Frontal cortex (tissue), 3 donors: ENCODE measurements at regions not wholly inside any gene's neighbourhood (a gene's known extent, or its start where the extent isn't known, plus 50 kb on each side); places are given as distances from the start of the nearest gene placed in this dataset.

Experiments used
- DNase-seq, 2 donors: peaks; one replicate each; pipeline ENCODE4 v3.0.0; 2012; ENCODE audit warnings: low spot score in 2 of 2
- FAIRE-seq: peaks from 2 replicates; lab custom pipeline; 2012; peaks lifted over from hg19 to GRCh38; lab: Jason Lieb, UNC
- donor health status: control.
- donor health status: control.
- donor health status: control.

DNA sequence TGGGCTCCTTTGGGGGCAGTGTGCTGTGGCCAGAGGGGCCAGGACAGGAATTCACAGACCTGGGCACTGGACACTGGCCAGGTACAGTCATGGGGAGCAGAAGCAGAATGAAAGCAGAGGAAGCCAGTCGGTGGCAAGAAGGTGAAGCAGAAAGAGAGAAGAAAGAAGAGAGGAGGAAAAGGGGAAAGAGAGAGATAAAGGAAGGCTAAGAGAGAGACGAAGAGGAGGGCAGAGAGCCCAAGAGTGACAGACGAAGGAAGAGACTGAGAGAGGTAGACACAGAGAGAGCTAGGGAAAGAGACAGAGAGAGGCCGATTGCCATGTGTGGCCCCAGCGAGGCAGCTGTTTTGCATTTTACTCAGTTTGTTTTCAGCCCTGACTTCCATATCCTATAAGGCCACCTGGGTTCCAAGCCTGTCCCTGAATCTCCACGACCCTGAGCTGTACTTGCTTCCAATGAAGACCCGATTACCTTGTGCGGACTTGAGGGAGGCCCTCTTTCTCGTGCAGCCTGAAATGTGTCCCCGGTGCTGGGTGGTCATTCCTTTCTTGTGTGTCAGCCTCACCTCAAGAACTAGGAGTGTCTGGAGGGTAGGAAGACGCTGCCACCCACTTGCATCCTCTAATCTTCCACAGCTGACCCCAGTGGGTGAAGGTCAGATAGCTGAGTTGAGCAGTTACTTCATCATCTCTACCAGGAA, 73.9 kb downstream of the LSM3 start:
- DNase-seq (no peak), FAIRE-seq (no peak)

DNA sequence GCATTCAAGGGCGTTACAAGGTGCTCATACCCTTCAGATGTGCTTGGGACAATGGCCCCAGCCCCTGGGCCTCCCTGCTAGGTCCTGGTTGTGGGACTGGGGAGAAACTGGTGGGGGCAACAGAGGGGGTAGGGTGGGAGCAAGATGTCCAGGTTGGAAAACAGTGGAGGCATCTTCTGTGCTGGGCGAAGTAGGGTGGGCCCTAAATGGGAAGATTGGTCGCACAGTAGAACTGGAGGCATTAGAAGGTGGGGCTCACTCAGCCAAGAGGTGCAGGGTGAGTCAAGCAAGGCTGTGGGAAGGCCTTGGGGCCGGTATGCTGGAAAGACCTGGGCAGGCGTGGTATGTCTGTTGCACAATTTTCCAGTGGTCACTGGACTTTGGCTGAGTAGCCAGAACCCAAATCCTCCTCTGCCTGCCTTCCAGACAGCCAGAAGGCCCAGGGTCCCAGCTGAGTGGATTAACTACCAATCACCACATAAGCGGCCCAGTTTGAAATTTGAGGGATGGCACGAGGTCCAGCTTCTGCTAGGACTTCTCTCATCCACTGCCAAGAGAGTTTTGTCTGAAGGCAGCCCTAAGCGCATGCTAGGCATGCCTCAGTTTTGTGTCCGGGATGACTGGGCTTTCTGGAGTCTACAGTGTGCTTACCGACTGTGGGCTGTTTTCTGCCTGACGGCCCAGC, 74.5 kb downstream of the LSM3 start:
- FAIRE-seq (no peak), DNase-seq (no peak)

DNA sequence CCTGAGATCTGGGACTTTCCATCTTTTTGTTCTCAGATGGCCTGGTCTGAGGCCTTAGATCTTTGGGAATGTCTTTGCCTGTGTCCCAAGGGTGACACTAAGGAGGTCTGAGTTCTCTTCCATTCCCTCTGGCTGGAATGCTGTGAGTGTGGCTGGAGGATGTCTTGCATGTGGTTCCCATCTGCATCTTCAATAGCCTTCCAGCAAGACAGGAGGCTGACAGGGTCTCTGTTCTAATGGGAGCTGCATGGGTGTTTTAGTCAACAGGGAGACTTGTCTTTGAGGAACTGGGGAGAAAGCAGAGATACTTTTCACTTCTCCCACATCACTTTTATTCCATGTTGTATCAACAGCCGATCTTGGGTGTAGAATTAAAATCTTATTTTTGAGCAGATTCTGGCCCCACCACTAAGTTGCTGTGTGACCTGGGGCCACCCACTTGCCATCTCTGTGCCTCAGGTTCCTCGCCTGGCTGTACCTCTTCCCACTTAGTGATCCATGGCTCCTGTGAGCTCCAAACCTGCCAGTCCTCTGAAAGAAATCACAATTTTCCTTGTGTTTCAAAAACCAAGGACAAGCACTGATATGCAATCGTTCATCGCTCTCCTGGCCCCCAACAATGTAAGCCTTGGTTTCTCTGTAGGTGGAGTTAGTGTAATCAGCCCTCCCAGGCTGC, 75.2 kb downstream of the LSM3 start:
- DNase-seq (no peak), FAIRE-seq (no peak)

DNA sequence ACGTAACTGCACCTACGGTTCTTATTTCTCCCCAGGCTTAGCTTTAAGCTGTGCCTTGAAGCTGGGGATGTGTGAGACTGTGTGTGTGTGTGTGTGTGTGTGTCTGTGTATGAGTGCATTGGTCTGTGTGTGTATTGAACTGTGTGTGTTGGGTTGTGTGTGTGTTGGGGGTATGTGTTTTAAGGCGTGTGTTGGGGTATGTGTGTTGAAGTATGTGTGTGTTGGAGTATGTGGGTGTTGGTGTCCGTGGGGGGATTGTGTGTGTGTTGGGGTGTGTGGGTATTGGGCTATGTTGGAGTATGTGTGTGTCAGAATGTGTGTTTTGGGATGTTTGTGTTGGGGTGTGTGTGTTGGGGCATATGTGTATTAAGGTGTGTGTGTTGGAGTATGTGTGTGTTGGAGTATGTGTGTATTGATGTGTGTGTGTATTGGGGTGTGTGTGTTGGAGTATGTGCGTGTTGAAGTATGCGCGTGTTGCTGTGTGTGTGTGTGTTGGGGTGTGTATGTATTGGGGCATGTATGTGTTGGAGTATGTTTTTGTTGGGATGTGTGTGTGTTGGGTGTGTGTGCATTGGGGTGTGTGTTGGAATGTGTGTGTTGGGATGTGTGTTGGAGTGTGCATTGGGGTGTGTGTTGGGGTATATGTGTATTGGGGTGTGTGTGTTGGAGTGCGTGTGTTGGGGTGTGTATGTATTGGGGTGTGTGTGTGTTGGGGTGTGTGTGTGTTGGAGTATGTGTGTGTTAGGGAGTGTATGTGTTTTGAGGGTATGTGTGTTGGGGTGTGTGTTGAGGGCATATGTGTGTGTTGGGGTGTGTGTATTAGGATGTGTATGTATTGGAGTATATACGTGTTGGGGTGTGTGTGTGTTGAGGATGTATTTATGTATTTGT, 76.4 kb downstream of the LSM3 start:
- FAIRE-seq (no peak), DNase-seq (no peak)

DNA sequence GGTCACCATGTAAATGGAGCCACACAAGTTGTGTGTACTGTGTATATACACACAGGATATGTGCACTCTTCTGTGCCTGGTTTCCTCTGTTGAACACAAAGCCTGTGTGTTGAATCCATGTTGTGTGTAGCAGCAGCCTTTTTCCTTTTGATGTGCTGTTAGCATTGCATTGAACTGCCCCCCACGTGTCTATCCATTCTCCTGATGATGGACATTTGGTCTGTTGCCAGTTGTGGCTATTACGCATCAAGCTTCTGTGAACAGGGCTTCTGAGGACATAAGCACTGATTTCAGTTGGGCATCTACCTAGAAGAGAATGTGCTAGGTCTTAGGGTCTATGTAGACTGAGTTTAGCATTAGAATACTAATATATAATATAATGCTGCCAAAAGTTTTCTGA, 77.4 kb downstream of the LSM3 start:
- DNase-seq: no peak
- FAIRE-seq: no peak

DNA sequence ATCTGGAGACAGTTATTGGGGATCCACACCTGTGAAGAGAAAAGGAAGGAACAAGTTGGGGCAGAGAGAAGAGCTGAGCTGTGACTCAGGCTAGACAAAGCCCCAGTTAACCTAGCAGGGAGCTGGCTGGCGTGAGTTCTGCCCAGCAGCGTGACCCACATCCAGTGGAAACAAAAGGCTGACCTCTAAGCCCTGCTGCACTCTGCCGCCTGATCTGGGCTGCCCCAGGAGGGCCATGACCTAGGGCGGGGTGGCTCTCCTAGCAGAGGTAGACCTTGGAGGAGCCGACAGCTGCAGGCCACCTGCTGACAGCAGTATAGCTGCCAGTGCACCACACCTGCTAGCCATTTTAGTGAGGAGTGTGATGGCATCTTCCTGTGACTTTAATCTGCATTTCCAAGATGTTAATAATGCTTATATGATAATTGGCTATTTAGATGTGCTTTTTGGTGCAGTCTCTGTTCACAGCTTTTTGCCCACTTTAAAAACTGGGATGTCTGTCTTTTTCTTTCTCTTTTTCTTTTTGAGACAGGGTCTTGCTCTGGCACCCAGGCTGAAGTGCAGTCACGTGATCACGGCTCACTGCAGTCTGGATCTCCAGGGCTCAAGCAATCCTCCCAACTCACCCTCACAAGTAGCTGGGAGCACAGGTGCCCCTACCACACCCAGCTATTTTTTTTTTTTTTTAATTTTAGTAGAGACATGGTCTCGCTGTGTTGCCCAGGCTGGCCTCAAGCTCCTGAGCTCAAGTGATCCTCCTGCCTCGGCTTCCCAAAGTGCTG, 78.1 kb downstream of the LSM3 start:
- DNase-seq (no peak), FAIRE-seq (no peak)

DNA sequence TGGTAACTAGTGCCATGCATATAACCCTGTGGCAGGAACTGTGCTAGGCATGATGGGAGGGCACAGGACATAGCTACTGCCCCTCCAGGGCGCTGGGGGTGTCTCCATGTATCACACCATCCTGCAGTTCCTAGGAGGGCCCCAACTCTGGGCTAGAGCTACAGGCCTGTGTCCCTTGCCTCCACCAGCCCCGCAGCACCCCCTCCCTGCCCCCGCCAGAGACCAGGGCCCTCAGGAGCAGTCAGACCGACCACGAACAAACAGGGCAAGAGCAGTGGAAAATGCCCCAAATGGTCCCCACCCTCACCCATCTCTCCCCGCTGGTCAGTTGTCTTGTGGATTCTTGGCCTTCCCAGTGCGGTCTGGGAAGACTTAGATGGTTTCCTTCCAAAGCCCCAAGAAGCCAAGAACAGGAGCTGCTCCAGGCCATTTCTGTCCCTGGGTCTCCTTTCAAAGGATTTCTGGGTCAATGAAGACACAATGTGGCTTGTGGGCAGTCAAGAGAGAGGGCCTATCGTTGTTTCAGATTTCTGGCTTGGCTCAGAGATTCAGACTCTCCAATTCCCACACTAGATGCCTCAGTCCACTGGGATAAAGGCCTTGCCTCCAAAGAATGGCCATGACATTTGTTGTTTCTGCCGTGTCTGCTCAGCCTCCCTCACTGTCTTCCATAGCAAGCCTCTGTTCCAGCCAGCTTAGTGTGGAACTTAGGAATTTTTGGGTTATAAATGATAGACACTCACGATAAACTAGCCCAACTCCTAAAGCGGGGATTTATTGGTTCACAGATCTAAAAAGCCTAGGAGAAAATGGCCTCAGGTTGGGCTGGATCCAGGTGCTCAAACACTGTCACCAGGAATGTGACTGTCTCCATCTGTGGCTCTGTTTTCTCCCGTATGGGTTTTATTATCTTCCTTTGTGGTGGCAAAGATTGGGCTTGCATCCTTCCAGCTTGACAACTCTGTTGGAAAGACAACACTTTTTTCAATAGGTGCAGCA, 80.6 kb downstream of the LSM3 start:
- no peak for FAIRE-seq
- DNase-seq: no peak

DNA sequence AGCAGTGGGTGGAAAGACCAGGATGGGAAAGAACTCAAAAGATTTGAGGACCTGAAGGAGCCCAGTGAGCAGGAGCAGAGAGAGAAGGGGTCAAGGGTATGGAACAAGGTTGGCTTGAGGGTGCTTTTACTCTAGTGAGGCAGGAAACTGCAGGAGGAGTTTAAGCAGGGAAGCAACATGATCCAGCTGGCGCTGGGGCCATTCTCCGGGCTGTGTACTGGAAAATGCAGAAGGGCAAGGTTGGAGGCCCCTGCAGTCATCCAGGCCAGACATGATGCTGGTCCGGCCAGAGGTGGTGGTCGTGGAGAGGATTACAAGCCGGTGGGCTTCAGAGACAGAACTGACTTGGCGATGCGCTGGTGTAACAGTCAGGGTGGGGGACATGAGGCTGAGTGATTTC, 81.8 kb downstream of the LSM3 start:
- DNase-seq (no peak), FAIRE-seq (no peak)

DNA sequence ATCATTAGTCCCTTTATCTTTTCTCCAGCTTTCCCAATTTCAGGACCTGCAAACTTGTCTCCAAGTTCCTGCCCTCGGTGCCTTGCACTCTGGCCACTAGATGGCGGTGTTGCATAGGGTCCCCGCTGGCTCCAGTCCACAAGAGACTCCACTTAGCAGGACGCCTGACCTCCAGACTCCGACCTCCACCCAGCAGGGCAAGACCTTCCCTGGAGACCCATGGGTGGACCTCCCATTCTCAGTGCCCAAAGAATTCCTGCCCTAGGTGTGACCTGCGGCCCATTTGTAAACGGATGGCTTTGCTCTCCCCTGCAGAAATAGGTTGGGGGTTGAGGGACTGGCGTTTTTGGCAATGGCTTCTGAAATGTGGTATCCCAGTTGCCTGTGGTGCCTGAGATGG, 82.6 kb downstream of the LSM3 start:
- FAIRE-seq: no peak
- DNase-seq: peak; percentile 64 to 79

DNA sequence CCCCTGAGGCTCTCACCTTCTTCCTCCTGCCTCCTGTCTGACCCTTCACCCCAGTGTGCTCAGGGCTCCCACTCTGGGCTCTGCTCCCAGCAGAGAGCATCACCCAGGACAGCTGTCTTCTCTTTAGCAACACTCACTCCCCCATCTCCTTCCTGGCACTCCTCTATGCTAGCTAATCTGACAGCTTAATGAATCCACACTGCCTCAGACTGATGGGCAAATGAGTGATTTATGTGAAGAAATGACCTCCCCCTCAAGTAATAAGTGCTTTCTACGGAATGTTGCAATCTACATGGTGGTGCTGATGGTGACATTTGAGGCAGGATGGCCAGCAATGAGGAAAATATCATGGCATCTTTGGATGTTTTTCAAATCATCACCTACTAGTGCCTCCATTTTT, 83.6 kb downstream of the LSM3 start:
- no peak for FAIRE-seq
- no peak for DNase-seq

DNA sequence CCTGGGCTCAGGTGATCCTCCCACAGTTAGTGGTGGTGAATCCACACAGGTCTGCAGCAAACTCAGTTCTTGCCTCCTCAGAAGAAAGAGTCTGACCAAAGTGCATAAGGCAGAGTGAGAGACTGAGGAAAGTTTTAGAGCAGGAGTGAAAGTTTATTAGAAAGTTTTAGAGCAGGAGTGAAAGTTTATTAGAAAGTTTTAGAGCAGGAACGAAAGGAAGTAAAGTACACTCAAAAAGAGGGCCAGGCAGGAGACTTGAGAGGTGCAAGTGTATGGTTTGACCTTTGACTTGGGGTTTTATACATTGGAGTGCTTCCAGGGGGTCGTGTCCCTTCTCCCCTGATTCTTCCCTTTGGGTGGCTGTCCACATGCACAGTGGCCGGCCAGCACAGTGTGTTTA, 84.2 kb downstream of the LSM3 start:
- FAIRE-seq (no peak), DNase-seq (no peak)

DNA sequence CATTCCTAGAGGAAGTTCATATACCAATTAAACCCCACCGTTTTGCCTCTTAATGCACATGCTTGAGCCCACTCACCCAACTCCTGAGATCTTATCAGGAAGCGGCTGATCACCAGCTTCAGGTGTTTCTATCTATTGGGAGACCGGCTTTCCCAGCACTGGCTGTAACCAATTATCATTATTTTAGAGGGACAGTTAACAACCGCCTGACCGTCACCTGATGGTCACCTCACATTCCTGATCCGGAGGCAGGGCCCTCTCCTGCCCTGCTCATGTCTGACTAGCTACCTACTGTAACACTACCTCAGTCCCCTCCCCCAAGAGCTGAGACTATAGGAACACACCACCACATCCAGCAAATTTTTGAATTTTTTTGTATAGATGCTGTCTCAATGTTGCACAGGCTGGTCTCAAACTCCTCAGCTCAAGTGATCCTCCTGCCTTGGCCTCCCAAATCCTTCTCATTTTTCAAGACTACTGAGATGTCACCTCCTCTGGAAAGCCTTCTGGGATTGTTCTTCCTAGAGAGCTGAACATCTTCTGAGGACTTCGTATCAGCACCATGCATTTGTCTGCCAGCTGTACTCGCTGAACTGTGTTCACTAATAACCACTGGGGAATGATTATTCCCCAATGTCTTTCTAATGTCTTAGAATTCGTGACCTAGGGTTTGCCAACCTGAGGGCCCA, 84.8 kb downstream of the LSM3 start:
- FAIRE-seq: no peak
- no peak for DNase-seq

DNA sequence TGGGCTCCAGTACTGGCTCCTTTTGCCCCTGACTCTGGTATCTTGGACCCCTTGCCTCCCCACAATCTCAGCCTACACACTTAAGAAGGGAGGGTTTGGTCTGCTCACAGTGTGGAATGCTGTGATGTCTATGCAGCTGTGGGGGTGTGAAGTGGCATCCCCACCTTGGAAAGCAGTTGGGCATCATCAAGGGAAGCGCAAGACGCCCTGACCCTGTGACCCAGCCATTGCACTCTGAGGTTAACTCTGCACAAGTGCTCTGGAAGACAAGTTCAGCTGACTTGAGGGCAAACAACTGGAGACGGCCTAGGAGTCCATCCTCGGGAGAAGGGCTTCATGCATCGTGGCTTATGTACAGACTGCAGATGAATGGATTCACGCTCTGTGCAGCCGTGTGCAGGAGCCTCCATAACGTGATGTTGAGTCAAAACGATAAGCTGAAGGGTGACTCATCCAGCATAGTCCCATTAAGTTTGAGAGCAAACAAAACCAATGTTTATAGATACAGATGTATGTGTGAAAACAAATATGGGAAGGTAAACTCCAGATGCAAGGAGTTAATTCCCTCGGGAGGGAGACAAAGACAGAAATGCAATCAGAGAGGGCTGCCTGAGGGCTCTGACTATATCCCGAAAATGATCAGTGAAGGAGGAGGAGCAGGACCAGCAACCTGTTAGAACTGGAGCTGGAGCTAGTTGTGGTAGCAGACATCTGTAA, 86.8 kb downstream of the LSM3 start:
- FAIRE-seq (no peak), DNase-seq (no peak)

DNA sequence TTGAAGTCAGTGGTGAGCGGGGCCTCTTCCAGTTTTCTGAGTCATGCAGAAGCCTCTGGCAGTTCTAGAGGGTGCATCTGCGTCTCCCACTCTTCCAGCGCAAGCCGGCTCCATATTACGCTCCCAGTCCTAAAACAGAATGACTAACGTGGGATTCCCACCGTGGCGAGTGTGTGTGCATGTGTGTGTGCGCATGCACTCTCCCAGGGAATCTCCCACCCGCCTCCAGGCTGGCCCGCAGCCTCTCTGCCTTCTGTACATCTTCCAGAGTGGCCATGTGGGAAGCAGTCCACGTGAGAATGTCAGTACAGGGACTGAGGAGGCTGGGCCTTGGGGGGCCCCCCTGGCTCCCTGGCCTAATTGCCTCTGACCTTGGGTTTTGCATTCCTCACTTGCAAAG, 87.7 kb downstream of the LSM3 start:
- DNase-seq: peak in 1 of 2 donors; percentile 48
- no peak for FAIRE-seq

DNA sequence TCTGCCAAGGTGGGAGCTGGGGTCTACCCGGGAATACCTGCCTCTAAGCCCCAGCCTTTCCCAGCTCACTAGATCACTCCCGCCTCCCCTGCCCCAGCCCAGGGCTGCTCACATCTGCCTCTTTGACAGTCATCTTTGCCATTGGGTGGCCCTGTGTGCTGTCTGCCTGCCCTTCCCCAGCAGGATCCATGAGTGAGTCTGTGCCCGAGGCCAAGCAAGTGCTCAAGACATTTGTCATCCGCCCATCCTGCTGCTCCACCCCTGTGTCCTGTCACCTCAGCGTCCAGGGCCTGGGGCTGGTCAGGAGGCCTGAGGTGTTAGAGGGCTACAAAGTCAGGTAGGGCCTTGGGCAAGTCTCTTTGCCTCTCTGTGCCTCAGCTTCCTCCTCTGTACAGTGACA, 89.4 kb downstream of the LSM3 start:
- FAIRE-seq (no peak), DNase-seq (no peak)

DNA sequence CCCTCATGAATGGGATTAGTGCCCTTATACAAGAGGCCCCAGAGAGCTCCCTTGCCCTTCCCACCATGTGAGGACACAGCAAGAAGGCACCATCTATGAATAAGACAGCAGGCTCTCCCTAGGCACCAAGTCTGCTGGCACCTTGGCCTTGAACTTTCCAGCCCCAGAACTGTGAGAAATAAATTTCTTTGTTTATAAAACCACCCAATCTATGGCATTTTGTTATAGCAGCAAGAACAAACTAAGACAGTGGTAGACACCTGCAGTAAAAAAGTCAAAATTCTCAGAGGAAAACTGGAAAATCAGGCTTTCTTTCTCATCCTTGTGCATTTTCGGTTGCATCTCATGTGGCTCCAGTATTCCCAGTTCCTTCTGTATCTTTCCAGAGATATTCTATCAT, 90.3 kb downstream of the LSM3 start:
- FAIRE-seq: no peak

More for the DNA sequence above, 90.3 kb downstream of the LSM3 start:
- DNase-seq: no peak
